Neural crest cell (in vitro differentiated cells): ENCODE measurements at regions not wholly inside any gene's neighbourhood (a gene's known extent, or its start where the extent isn't known, plus 50 kb on each side); places are given as distances from the start of the nearest gene placed in this dataset.

ENCODE experiments used
- DNase-seq: peaks from one replicate; pipeline ENCODE4 v3.0.0; 2021; ENCODE audit warnings: low read depth, mixed read lengths, low spot score
- H3K27ac Mint-ChIP-seq: one replicate; pipeline ENCODE4 v1.8.0; 2021; ENCODE audit warnings: mild to moderate bottlenecking, mixed read lengths; ENCODE audit not compliant: unreplicated experiment
- H3K27me3 Mint-ChIP-seq: 2 replicates; pipeline ENCODE4 v1.8.0; 2021; ENCODE audit warnings: low read depth, mild to moderate bottlenecking, mixed read lengths
- H3K36me3 Mint-ChIP-seq: 2 replicates; pipeline ENCODE4 v1.8.0; 2021; ENCODE audit warnings: low read depth, mild to moderate bottlenecking, mixed read lengths
- H3K4me1 Mint-ChIP-seq: 2 replicates; pipeline ENCODE4 v1.8.0; 2021; ENCODE audit warnings: mixed read lengths
- H3K4me3 Mint-ChIP-seq: one replicate; pipeline ENCODE4 v1.8.0; 2021; ENCODE audit warnings: mild to moderate bottlenecking, mixed read lengths
- H3K9me3 Mint-ChIP-seq: 2 replicates; pipeline ENCODE4 v1.8.0; 2021; ENCODE audit warnings: mixed read lengths
- TF ChIP-seq, protein P1 (sequence below): fragments of 200-600 bp; sonication (generic); conservative IDR thresholded peaks from 2 replicates; pipeline ENCODE4 v1.5.0; 2021; ENCODE audit warnings: antibody characterized with exemption, mild to moderate bottlenecking

DNA sequence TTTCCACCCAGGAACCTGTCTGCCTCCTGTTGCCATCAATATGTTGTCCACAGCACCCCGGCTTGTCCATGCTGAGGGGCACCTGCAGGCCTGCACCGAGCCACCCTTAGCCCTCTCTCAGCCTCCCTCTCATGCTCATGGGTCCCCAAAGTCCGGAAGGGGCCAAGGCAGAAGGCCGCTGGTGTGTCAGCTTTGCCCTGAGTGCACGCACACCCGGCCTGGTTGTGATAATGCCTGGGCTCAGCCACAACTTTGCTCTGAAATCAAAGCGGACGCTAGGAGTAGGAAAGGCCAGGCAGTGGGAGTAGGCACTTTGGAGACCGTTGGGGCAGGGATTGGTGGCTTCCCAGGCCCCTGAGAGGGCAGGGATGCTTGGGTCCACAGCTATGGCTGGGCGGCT lies 201.8 kb upstream of the NUDT12 start:
- Mint-ChIP-seq H3K27me3 (no peaks in the 10 kb centered on the region), H3K9me3 (peaks cover 2% of the 10 kb centered on the region), H3K36me3 (no peaks in the 10 kb centered on the region), H3K4me1 (no peaks in the 10 kb centered on the region), H3K4me3 (no peak overlapping the region), H3K27ac (no peak overlapping the region)
- TF ChIP-seq, protein P1, sequence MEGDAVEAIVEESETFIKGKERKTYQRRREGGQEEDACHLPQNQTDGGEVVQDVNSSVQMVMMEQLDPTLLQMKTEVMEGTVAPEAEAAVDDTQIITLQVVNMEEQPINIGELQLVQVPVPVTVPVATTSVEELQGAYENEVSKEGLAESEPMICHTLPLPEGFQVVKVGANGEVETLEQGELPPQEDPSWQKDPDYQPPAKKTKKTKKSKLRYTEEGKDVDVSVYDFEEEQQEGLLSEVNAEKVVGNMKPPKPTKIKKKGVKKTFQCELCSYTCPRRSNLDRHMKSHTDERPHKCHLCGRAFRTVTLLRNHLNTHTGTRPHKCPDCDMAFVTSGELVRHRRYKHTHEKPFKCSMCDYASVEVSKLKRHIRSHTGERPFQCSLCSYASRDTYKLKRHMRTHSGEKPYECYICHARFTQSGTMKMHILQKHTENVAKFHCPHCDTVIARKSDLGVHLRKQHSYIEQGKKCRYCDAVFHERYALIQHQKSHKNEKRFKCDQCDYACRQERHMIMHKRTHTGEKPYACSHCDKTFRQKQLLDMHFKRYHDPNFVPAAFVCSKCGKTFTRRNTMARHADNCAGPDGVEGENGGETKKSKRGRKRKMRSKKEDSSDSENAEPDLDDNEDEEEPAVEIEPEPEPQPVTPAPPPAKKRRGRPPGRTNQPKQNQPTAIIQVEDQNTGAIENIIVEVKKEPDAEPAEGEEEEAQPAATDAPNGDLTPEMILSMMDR: no peak
- no peak for DNase-seq

DNA sequence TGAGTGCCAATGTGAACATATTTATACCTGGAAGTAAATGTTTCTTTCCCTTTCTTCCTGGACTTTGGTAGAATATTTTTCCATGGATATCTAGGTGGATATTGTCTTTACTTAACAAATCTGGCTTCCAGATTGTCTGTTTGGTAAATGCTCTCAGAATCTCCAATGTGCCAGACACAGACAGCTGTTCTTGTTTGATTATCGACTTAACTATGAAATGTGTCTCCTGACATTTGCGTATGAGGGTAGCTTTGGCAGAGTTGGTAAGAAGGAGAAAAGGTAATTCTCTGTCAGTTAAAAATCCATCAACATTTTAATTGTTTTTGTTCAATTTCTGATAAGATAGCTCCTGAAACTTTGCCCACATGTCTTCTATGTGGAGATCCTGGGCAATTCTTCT lies 196.4 kb upstream of the NUDT12 start:
- TF ChIP-seq, protein P1: no peak
- DNase-seq: no peak
- Mint-ChIP-seq H3K4me3 (no peak overlapping the region), H3K36me3 (no peaks in the 10 kb centered on the region), H3K27me3 (no peaks in the 10 kb centered on the region), H3K27ac (no peak overlapping the region), H3K4me1 (no peaks in the 10 kb centered on the region), H3K9me3 (no peaks in the 10 kb centered on the region)

DNA sequence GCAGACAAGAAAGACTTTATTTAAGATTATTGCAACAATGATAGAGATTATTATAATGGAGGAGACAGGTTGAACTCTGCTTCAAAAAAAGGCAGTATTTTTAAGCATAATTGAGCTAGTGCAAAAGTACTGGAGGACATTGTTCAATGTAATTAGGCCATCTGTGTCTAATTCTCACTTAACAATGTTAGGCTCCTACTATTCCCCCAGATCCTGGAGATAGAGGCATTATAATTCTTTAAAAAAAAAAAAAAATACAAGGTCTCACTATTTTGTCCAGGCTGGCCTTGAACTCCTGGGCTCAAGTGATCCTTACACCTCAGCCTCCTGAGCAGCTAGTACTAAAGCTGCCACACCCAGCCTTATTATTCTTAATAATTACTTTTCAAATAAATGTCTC lies 193.4 kb upstream of the NUDT12 start:
- H3K9me3 Mint-ChIP-seq: no peaks in the 10 kb centered on the region
- no peaks in the 10 kb centered on the region for H3K4me1 Mint-ChIP-seq
- H3K27me3 Mint-ChIP-seq: no peaks in the 10 kb centered on the region
- no peak overlapping the region for H3K4me3 Mint-ChIP-seq
- TF ChIP-seq, protein P1: no peak
- H3K27ac Mint-ChIP-seq: no peak overlapping the region
- no peak for DNase-seq
- H3K36me3 Mint-ChIP-seq: no peaks in the 10 kb centered on the region

DNA sequence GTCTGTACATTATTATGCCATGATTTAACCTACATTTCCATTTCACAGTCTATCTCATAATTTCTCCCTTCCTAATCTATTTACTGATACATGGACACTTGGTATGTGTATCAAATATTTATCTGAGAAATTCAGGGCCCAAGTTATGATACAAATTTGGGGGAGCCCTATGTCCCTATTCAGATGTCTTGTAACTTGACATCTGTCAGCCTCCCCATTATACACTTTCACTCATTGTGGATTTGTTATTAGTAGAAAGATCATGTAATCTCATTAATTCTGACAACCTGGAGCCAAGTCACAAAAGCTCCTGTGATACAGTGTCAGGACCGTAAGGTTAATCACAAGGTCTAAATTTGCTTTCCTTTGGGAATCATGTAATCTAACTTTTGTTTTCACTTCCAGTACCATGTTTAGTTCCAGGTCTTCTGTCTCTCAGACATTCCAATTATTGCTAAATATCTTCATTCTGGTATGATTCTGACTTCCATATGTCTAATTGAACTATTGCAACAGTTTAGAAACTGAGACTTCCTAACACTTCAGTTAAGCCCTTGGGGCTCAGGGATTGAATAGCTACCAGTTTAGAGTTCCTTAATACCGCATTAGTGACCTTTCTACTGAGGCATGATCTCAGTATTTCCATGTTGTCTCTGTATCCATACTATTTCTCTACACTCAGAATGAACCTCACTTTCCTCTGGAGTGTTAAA lies 182.9 kb upstream of the NUDT12 start:
- Mint-ChIP-seq H3K4me1 (peaks cover 6% of the 10 kb centered on the region), H3K27me3 (no peaks in the 10 kb centered on the region), H3K4me3 (no peak overlapping the region), H3K27ac (no peak overlapping the region), H3K36me3 (no peaks in the 10 kb centered on the region), H3K9me3 (no peaks in the 10 kb centered on the region)
- no peak for DNase-seq
- TF ChIP-seq, protein P1: no peak

DNA sequence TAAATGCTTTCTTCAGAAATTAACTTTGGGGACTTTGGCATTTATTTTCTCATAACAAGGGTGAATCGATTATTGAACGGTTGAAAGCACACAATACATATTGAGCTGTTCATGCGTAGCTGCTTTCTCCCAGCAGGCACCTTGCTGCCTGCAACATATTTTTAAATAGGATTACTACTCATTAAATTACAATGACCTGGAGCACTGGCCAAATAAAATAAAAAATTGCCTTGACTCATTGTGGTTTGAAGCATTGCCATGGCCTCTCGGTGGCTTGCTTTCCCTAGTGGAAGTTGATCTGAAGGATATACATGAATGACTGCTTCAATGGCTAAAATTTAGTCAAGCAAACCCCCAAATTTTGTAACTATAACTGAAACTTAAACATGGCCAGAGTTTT lies 181.6 kb upstream of the NUDT12 start:
- Mint-ChIP-seq H3K4me3 (no peak overlapping the region), H3K27me3 (no peaks in the 10 kb centered on the region), H3K27ac (no peak overlapping the region), H3K9me3 (no peaks in the 10 kb centered on the region), H3K4me1 (peaks cover 6% of the 10 kb centered on the region), H3K36me3 (no peaks in the 10 kb centered on the region)
- no peak for DNase-seq
- TF ChIP-seq, protein P1: no peak
